Pancreas (tissue), 10 donors: ENCODE measurements at regions not wholly inside any gene's neighbourhood (a gene's known extent, or its start where the extent isn't known, plus 50 kb on each side); places are given as distances from the start of the nearest gene placed in this dataset.
A peak's percentile ranks its signal among the peaks of the same experiment; 100 is the strongest.

Experiments used
- ATAC-seq, 4 donors: fragments of 200-7000 bp; cut with Tn5 transposase; one replicate each; pipeline versions ENCODE4 v1.8.0 to v1.9.1; 2020; ENCODE audit warnings: mild to moderate bottlenecking in 4 of 4, moderate library complexity in 4 of 4
- DNase-seq, 6 donors: peaks; one replicate each; pipeline ENCODE4 v3.0.0-alpha.2; 2020
- FAIRE-seq: peaks from 2 replicates; lab custom pipeline; 2012; peaks lifted over from hg19 to GRCh38; lab: Jason Lieb, UNC
- H3K27ac ChIP-seq, 4 donors: fragments of 200-600 bp; sonication (generic); 1 replicate in 3 of 4; 2 replicates in 1 of 4; pipeline versions ENCODE4 v1.5.0 to v1.8.0; 2020
- H3K27me3 ChIP-seq, 4 donors: fragments of 200-600 bp; one replicate each; pipeline ENCODE4 v1.8.0; 2021
- H3K36me3 ChIP-seq, 3 donors: fragments of 200-600 bp; sonication (generic) in 1 of 3; one replicate each; pipeline versions ENCODE4 v1.5.0 to v1.8.0; 2020 to 2021
- H3K4me1 ChIP-seq, 3 donors: fragments of 200-600 bp; one replicate each; pipeline ENCODE4 v1.8.0; 2021
- H3K4me3 ChIP-seq, 4 donors: fragments of 200-600 bp; sonication (generic) in 2 of 4; one replicate each; pipeline versions ENCODE4 v1.5.0 to v1.8.0; 2020 to 2021
- H3K9me3 ChIP-seq, 4 donors: fragments of 200-600 bp; one replicate each; pipeline ENCODE4 v1.8.0; 2021
- WGBS, 2 donors: extraction: QIAGEN DNeasy Blood & Tissue Kit; methylation state at CpG; one replicate each; pipeline ENCODE4 v1.1.7; 2013; 5-methylcytosine and 5-hydroxymethylcytosine counted together
- intact Hi-C, 3 donors: fragments of 100-400 bp; cut with DNase I; formaldehyde crosslinking; loops; one replicate each; pipeline versions ENCODE4 v1.11.1 to v1.14.2; 2022
- TF ChIP-seq, protein P1 (sequence below), 4 donors: fragments of 200-600 bp; sonication (generic) in 3 of 4; IDR thresholded peaks; one replicate each; pipeline versions ENCODE4 v1.5.0 to v1.8.0; 2021; ENCODE audit warnings: antibody characterized with exemption in 4 of 4
- donor health status: healthy with polysubstance abuse.
- donor health status: DM: no; HTN: no; CAD: no; lungs with moderate emphysema.
- donor health status: DM: no; HTN: no; CAD: no.
- donor health status: control.
- donor health status: control.
- donor health status: Bipolar disorder and iron deficiency.
- donor health status: DM: yes; HTN: yes; CAD: no.
- donor health status: DM: no; HTN: no; CAD: no.
- donor health status: DM: no; HTN: no; CAD: no.
- donor health status: DM: yes; HTN: yes; CAD: no.

GRCh38 chr1:193348091-193348768 lies 161.8 kb upstream of the B3GALT2 start:
- Histone ChIP-seq H3K36me3 (no peaks in the 10 kb centered on the region), H3K4me3 (no peak overlapping the region), H3K27ac (no peak overlapping the region), H3K9me3 (no peaks in the 10 kb centered on the region), H3K27me3 (no peaks in the 10 kb centered on the region), H3K4me1 (no peaks in the 10 kb centered on the region)
- DNase-seq, result no peak
- intact Hi-C loops, result no loop called here
- ATAC-seq, result no peak
- TF ChIP-seq, protein P1, sequence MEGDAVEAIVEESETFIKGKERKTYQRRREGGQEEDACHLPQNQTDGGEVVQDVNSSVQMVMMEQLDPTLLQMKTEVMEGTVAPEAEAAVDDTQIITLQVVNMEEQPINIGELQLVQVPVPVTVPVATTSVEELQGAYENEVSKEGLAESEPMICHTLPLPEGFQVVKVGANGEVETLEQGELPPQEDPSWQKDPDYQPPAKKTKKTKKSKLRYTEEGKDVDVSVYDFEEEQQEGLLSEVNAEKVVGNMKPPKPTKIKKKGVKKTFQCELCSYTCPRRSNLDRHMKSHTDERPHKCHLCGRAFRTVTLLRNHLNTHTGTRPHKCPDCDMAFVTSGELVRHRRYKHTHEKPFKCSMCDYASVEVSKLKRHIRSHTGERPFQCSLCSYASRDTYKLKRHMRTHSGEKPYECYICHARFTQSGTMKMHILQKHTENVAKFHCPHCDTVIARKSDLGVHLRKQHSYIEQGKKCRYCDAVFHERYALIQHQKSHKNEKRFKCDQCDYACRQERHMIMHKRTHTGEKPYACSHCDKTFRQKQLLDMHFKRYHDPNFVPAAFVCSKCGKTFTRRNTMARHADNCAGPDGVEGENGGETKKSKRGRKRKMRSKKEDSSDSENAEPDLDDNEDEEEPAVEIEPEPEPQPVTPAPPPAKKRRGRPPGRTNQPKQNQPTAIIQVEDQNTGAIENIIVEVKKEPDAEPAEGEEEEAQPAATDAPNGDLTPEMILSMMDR (IDR thresholded peaks at IDR 0.05), result no peak
- no peak for FAIRE-seq
- WGBS, 2 donors, result 88 to 89% methylated on average over 6 of the region's 6 CpGs

- Histone ChIP-seq H3K27ac (no peak overlapping the region), H3K27me3 (no peaks in the 10 kb centered on the region), H3K9me3 (no peaks in the 10 kb centered on the region), H3K4me1 (no peaks in the 10 kb centered on the region), H3K36me3 (no peaks in the 10 kb centered on the region), H3K4me3 (no peak overlapping the region)
- intact Hi-C loops, result no loop called here
- DNase-seq (no peak), ATAC-seq (no peak), FAIRE-seq (no peak)
- TF ChIP-seq, protein P1 (IDR thresholded peaks at IDR 0.05), result no peak
Measured at GRCh38 chr1:193346085-193346484, 159.7 kb upstream of the B3GALT2 start.

DNA sequence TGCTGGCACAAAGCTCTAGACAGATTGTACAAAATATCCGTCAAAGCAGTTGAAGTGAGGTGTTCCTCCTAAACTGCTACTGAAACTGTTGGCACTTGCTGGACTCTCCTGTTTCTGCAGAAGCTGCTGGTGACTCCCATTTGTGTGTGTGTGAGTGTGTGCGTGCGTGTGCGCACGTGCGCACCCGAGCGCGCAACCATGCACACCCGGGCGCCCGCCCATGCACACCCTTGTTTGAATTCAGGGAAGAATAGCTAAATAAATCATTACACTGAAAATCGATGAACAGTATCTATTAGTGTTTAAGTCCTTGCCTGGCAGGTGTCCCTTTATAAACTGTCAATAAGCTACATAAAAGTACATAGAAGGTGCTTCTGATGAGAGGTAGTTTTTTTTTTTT lies 156.4 kb upstream of the B3GALT2 start:
- no peak overlapping the region for H3K4me3 ChIP-seq
- no peaks in the 10 kb centered on the region for H3K4me1 ChIP-seq
- DNase-seq, result no peak
- 88 to 92% methylated on average over 13 of the region's 13 CpGs for WGBS, 2 donors
- ATAC-seq, result no peak
- no peaks in the 10 kb centered on the region for H3K9me3 ChIP-seq
- TF ChIP-seq, protein P1 (IDR thresholded peaks at IDR 0.05), result no peak
- no peaks in the 10 kb centered on the region for H3K36me3 ChIP-seq
- intact Hi-C loops, result no loop called here
- H3K27me3 ChIP-seq, result no peaks in the 10 kb centered on the region
- H3K27ac ChIP-seq, result no peak overlapping the region
- FAIRE-seq, result no peak

DNA sequence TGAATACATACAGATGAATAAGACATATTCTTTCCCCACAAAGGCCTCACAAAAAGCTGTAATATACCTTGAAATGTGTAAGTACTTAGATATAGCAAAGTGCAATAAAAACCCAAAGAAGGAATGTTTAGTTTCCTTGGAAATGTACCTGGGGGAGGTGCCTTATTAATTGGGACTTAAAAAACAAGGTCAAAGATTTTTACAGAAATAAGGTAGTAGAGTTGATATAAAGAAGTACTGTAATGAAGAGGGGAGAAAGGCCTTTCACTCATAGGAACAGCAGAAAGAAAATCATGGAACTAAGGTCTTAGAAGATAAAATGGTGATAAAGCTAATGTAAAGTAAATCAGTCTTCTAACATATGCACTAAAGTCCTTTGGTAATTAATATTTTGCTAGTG lies 153.9 kb upstream of the B3GALT2 start:
- TF ChIP-seq, protein P1 (IDR thresholded peaks at IDR 0.05), result no peak
- H3K27ac ChIP-seq, result no peak overlapping the region
- no peaks in the 10 kb centered on the region for H3K27me3 ChIP-seq
- no peaks in the 10 kb centered on the region for H3K9me3 ChIP-seq
- H3K4me1 ChIP-seq, result no peaks in the 10 kb centered on the region
- no peak for DNase-seq
- no peak for ATAC-seq
- H3K36me3 ChIP-seq, result no peaks in the 10 kb centered on the region
- FAIRE-seq, result no peak
- no peak overlapping the region for H3K4me3 ChIP-seq
- intact Hi-C loops, result no loop called here

DNA sequence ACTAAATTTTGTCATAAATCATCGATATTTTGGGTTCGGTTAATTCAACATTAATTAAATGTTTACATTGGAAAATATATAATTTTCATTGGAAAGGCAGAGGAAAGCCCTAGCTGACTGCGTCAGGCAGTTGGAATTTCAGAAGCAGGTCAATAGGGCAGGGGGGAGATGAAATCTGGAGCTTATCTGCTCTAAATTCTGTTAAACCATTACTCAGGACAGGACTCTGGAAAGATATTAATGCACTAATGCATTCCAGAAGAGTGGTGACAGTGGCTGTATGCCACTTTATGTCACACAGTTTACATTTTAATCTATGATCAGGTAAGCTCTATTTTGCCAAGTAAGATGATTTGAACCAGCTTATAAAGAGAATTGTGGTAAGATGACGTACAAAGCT lies 153.0 kb upstream of the B3GALT2 start:
- intact Hi-C loops, result no loop called here
- Histone ChIP-seq H3K27ac (no peak overlapping the region), H3K27me3 (no peaks in the 10 kb centered on the region), H3K4me3 (no peak overlapping the region), H3K4me1 (no peaks in the 10 kb centered on the region), H3K36me3 (no peaks in the 10 kb centered on the region), H3K9me3 (no peaks in the 10 kb centered on the region)
- TF ChIP-seq, protein P1 (IDR thresholded peaks at IDR 0.05), result no peak
- FAIRE-seq, result no peak
- 52 to 59% methylated on average over 4 of the region's 4 CpGs for WGBS, 2 donors
- peak in 3 of 4 donors; percentile 35 to 58 (median 45) for ATAC-seq
- DNase-seq, result no peak
